ENCODE measurements at regions not wholly inside any gene's neighbourhood (a gene's known extent, or its start where the extent isn't known, plus 50 kb on each side); places are given as distances from the start of the nearest gene placed in this dataset.
"Not testable (repeated sequence)": the region's sequence is repeated elsewhere in the genome, so short reads cannot be mapped to it uniquely, and the experiment has no call there.

DNA sequence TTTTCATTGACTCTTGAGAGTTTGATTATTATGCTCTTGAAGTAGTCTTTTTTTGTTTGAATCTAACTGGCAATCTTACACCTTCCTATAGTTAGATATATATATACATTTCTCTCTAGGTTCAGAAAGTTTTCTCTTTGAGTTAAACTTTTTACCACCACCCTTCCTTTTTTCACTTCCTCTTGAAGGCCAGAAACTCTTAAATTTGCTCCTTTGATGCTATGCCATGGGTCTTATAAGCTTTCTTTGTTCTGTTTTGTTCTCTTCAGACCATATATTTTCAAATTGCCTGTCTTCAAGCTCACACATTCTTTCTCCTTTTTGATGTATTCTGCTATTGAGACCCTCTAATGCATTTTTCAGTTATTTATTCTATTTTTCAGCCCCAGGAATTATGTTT, 513.5 kb upstream of the CNTN5 start:
- Mint-ChIP-seq H3K9me3 (peaks cover 24% of the 10 kb centered on the region), H3K4me3 (no peak overlapping the region), H3K36me3 (no peaks in the 10 kb centered on the region), H3K4me1 (no peaks in the 10 kb centered on the region), H3K27me3 (no peaks in the 10 kb centered on the region), H3K27ac (no peak overlapping the region)

DNA sequence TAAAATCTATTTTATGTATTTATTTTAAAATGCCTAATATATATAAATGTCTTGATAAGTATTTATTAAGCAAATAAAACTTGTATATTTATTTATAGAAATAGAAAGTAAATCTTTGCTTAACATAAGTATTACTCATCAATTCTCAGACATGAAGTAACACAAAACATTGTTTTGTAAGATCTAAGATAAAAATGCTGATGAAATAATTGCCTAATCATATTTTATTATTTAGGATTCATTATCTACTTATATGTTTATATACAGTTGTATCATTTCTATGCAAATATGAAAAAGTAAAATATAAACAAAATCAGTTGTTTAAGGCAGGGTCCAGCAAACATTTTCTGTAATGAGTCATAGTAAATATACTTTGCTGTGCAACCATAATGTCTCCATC, 507.8 kb upstream of the CNTN5 start:
- Mint-ChIP-seq H3K36me3 (no peaks in the 10 kb centered on the region), H3K4me1 (no peaks in the 10 kb centered on the region), H3K27me3 (no peaks in the 10 kb centered on the region)

GRCh38 chr11:98531576-98531975, 489.2 kb upstream of the CNTN5 start:
- Mint-ChIP-seq H3K4me1 (no peaks in the 10 kb centered on the region), H3K27me3 (no peaks in the 10 kb centered on the region), H3K4me3 (no peak overlapping the region), H3K9me3 (no peaks in the 10 kb centered on the region), H3K27ac (no peak overlapping the region), H3K36me3 (no peaks in the 10 kb centered on the region)

More for the DNA sequence above, 507.8 kb upstream of the CNTN5 start:
- no peak overlapping the region for H3K4me3 Mint-ChIP-seq
- peaks cover 16% of the 10 kb centered on the region for H3K9me3 Mint-ChIP-seq
- no peak overlapping the region for H3K27ac Mint-ChIP-seq

DNA sequence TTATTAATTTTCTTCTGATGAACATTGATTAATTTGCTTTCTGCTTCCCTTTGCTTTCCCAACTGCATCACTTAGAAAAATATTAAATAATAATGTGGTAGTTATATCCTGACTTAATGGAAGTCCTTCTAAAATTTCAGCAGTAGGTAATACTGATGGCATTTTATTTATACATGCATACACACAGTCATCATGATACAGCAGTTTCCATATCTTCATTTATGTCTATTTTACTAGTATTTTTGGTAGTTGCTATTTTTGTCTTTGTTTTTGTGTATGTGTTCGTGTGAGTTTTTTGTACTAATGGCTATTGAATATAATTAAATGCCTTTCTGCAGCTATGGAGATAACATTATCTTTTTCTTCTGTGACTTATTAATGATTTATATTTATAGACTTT, 484.7 kb upstream of the CNTN5 start:
- Mint-ChIP-seq H3K4me3 (no peak overlapping the region), H3K9me3 (no peaks in the 10 kb centered on the region), H3K27ac (no peak overlapping the region), H3K4me1 (no peaks in the 10 kb centered on the region), H3K27me3 (no peaks in the 10 kb centered on the region), H3K36me3 (no peaks in the 10 kb centered on the region)

DNA sequence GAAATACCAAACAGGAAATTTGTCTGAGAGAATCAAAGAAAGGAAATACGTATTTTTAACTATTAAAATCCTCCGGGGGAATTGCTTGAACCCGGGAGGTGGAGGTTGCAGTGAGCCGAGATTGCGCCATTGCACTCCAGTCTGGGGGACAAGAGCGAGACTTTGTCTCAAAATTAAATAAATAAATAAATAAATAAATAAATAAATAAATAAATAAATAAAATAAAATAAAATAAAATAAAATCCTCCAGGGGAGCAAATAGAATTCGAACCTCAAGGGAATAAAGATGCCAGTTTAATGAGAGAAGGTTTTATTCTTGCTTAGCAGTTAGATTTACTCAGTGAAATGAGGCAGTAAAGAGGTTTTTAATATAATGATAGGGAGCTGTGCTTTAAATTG, 482.4 kb upstream of the CNTN5 start:
- H3K36me3 Mint-ChIP-seq, H3K27ac Mint-ChIP-seq, H3K9me3 Mint-ChIP-seq, H3K4me1 Mint-ChIP-seq, H3K27me3 Mint-ChIP-seq, H3K4me3 Mint-ChIP-seq: not testable (repeated sequence)

- H3K27ac Mint-ChIP-seq = no peak overlapping the region
- no peaks in the 10 kb centered on the region for H3K9me3 Mint-ChIP-seq
- H3K36me3 Mint-ChIP-seq = no peaks in the 10 kb centered on the region
- H3K4me3 Mint-ChIP-seq = no peak overlapping the region
- H3K27me3 Mint-ChIP-seq = no peaks in the 10 kb centered on the region
- H3K4me1 Mint-ChIP-seq = no peaks in the 10 kb centered on the region
Observed at GRCh38 chr11:98545544-98546175, 475.1 kb upstream of the CNTN5 start.

DNA sequence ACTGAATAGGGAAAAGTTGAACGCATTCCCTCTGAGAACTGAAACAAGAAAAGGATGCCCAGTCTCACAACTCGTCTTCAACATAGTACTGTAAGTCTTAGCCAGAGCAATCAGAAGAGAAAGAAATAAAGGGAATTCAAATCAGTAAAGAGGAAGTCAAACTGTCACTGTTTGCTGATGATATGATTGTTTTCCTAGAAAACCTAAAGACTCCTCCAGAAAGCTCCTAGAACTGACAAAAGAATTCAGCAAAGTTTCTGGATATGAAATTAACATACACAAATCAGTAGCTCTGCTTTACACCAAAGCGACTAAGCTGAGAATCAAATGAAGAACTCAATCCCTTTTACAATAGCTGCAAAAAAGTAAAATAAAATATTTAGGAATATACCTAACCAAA, 471.2 kb upstream of the CNTN5 start:
- Mint-ChIP-seq H3K36me3 (no peaks in the 10 kb centered on the region), H3K27ac (no peak overlapping the region), H3K27me3 (no peaks in the 10 kb centered on the region), H3K9me3 (no peaks in the 10 kb centered on the region), H3K4me1 (no peaks in the 10 kb centered on the region), H3K4me3 (no peak overlapping the region)

GRCh38 chr11:98559961-98560360, 460.8 kb upstream of the CNTN5 start:
- H3K4me3 Mint-ChIP-seq = no peak overlapping the region
- H3K36me3 Mint-ChIP-seq = no peaks in the 10 kb centered on the region
- H3K9me3 Mint-ChIP-seq = peaks cover 7% of the 10 kb centered on the region
- H3K4me1 Mint-ChIP-seq = no peaks in the 10 kb centered on the region
- no peak overlapping the region for H3K27ac Mint-ChIP-seq
- H3K27me3 Mint-ChIP-seq = no peaks in the 10 kb centered on the region

- Mint-ChIP-seq H3K9me3 (peaks cover 7% of the 10 kb centered on the region), H3K4me1 (no peaks in the 10 kb centered on the region), H3K27ac (no peak overlapping the region), H3K4me3 (no peak overlapping the region), H3K27me3 (no peaks in the 10 kb centered on the region), H3K36me3 (no peaks in the 10 kb centered on the region)
Observed at GRCh38 chr11:98561252-98561651, 459.5 kb upstream of the CNTN5 start.

DNA sequence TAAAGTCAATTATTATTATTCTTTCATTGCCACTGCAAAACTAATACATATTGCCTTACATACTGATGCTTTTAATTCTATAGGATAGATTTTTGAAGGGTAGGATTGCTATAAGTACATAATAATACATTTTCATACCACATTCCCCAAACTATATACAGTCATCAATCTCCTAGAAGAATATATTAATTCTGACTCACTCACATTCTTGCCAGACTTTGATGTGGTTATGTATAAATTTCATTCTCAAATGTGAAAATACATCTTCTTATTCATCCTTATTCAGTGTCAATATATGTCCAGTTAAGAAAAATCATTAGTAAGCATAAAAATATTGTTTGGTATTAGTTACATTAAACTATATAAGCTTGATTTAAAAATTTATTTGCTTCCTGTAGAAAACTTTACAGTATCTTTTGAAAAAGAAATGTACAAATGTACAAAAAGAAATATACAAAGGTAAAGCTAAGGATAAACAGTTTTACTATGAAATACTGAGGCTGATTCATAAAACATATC, 458.8 kb upstream of the CNTN5 start:
- no peak overlapping the region for H3K4me3 Mint-ChIP-seq
- no peaks in the 10 kb centered on the region for H3K4me1 Mint-ChIP-seq
- no peaks in the 10 kb centered on the region for H3K27me3 Mint-ChIP-seq

GRCh38 chr11:98564233-98564632, 456.5 kb upstream of the CNTN5 start:
- no peaks in the 10 kb centered on the region for H3K4me1 Mint-ChIP-seq
- H3K27me3 Mint-ChIP-seq = no peaks in the 10 kb centered on the region
- no peak overlapping the region for H3K27ac Mint-ChIP-seq
- no peak overlapping the region for H3K4me3 Mint-ChIP-seq
- no peaks in the 10 kb centered on the region for H3K36me3 Mint-ChIP-seq
- peaks cover 5% of the 10 kb centered on the region for H3K9me3 Mint-ChIP-seq

More for the DNA sequence above, 458.8 kb upstream of the CNTN5 start:
- Mint-ChIP-seq H3K27ac (no peak overlapping the region), H3K9me3 (peaks cover 7% of the 10 kb centered on the region), H3K36me3 (no peaks in the 10 kb centered on the region)

DNA sequence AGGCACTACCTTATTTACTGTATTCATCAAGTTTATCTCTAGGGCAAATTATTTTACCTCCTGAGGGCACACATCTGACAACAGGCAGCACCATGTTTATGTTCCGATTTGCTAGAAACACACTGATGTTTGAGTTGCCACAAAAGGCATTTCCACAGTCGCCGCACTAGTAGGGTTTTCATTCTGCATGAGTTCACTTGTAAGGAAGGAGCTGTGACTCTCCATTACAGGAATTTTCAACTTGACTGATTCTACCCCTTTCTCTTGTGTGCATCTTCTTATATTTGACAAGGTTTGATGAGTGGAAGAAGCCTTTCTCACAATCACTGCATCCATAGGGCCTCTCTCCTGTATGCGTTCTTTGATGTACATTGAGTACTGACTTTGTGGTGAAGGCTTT, 455.9 kb upstream of the CNTN5 start:
- H3K4me1 Mint-ChIP-seq = no peaks in the 10 kb centered on the region
- H3K9me3 Mint-ChIP-seq = peaks cover 5% of the 10 kb centered on the region
- H3K36me3 Mint-ChIP-seq = no peaks in the 10 kb centered on the region
- no peak overlapping the region for H3K4me3 Mint-ChIP-seq
- H3K27ac Mint-ChIP-seq = no peak overlapping the region
- H3K27me3 Mint-ChIP-seq = no peaks in the 10 kb centered on the region

DNA sequence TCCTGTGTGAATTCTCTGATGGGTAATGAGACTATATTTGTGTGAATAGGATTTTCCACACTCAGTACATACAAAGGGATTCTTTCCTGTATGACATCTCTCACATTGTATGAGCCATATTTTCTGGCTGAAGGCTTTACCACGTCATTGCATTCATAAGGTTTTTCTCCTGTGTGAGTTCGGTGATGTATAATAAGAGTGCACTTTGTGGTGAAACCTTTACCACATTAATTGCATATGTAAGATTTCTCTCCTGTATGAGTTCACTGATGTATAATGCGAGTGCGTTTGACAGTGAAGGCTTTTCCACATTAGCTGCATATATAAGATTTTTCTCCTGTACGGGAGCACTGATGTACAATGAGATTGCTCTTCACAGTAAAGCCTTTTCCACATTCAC, 455.4 kb upstream of the CNTN5 start:
- no peaks in the 10 kb centered on the region for H3K36me3 Mint-ChIP-seq
- peaks cover 5% of the 10 kb centered on the region for H3K9me3 Mint-ChIP-seq
- H3K27ac Mint-ChIP-seq = no peak overlapping the region
- no peaks in the 10 kb centered on the region for H3K27me3 Mint-ChIP-seq
- H3K4me3 Mint-ChIP-seq = no peak overlapping the region
- H3K4me1 Mint-ChIP-seq = no peaks in the 10 kb centered on the region

GRCh38 chr11:98566978-98567377, 453.8 kb upstream of the CNTN5 start:
- no peaks in the 10 kb centered on the region for H3K36me3 Mint-ChIP-seq
- H3K9me3 Mint-ChIP-seq = peaks cover 5% of the 10 kb centered on the region
- H3K4me3 Mint-ChIP-seq = no peak overlapping the region
- no peaks in the 10 kb centered on the region for H3K27me3 Mint-ChIP-seq
- H3K27ac Mint-ChIP-seq = no peak overlapping the region
- no peaks in the 10 kb centered on the region for H3K4me1 Mint-ChIP-seq

- H3K4me3 Mint-ChIP-seq = no peak overlapping the region
- H3K4me1 Mint-ChIP-seq = no peaks in the 10 kb centered on the region
- H3K9me3 Mint-ChIP-seq = peaks cover 5% of the 10 kb centered on the region
- H3K27me3 Mint-ChIP-seq = no peaks in the 10 kb centered on the region
- no peaks in the 10 kb centered on the region for H3K36me3 Mint-ChIP-seq
- H3K27ac Mint-ChIP-seq = no peak overlapping the region
Observed at GRCh38 chr11:98568013-98568412, 452.7 kb upstream of the CNTN5 start.

GRCh38 chr11:98572941-98573340, 447.8 kb upstream of the CNTN5 start:
- Mint-ChIP-seq H3K4me3 (no peak overlapping the region), H3K36me3 (no peaks in the 10 kb centered on the region), H3K27ac (no peak overlapping the region), H3K9me3 (peaks cover 4% of the 10 kb centered on the region), H3K4me1 (no peaks in the 10 kb centered on the region), H3K27me3 (no peaks in the 10 kb centered on the region)

- no peak overlapping the region for H3K27ac Mint-ChIP-seq
- H3K27me3 Mint-ChIP-seq = no peaks in the 10 kb centered on the region
- no peak overlapping the region for H3K4me3 Mint-ChIP-seq
- H3K36me3 Mint-ChIP-seq = no peaks in the 10 kb centered on the region
- H3K9me3 Mint-ChIP-seq = peaks cover 5% of the 10 kb centered on the region
- no peaks in the 10 kb centered on the region for H3K4me1 Mint-ChIP-seq
Observed at GRCh38 chr11:98587884-98588283, 432.9 kb upstream of the CNTN5 start.

All from activated naive CD4-positive, alpha-beta T cell treated with anti-CD3 and anti-CD28 coated beads, Interleukin-2, amount 50 U/mL, for 24 hours (primary cell).